H9 (cell line): ENCODE measurements at regions not wholly inside any gene's neighbourhood (a gene's known extent, or its start where the extent isn't known, plus 50 kb on each side); places are given as distances from the start of the nearest gene placed in this dataset.

ENCODE experiments used
- DNase-seq: peaks from one replicate; pipeline ENCODE4 v3.0.0-alpha.2; 2017
- H2AFZ ChIP-seq: one replicate; pipeline ENCODE4 v1.6.1; 2013; ENCODE audit warnings: mild to moderate bottlenecking, low read length, control low read depth, moderate library complexity
- H2AK5ac ChIP-seq: 2 replicates; pipeline ENCODE4 v1.6.1; 2013; ENCODE audit warnings: low read length, control low read depth, mixed read lengths; ENCODE audit not compliant: insufficient read length
- H2BK120ac ChIP-seq: one replicate; pipeline ENCODE4 v1.6.1; 2013; ENCODE audit warnings: low read depth, mild to moderate bottlenecking, low read length, control low read depth, inconsistent platforms; ENCODE audit not compliant: poor library complexity, severe bottlenecking
- H2BK12ac ChIP-seq: 2 replicates; pipeline ENCODE4 v1.6.1; 2013; ENCODE audit warnings: low read length, control low read depth, mixed read lengths, low read depth; ENCODE audit not compliant: insufficient read length
- H2BK15ac ChIP-seq: 2 replicates; pipeline ENCODE4 v1.6.1; 2013; ENCODE audit warnings: low read depth, low read length, control low read depth
- H2BK20ac ChIP-seq: one replicate; pipeline ENCODE4 v1.6.1; 2013; ENCODE audit warnings: low read depth, mild to moderate bottlenecking, low read length, control low read depth, inconsistent platforms; ENCODE audit not compliant: poor library complexity, severe bottlenecking
- H2BK5ac ChIP-seq: 2 replicates; pipeline ENCODE4 v1.6.1; 2013; ENCODE audit warnings: low read length, control low read depth, mixed read lengths; ENCODE audit not compliant: insufficient read length
- H3K14ac ChIP-seq: 2 replicates; pipeline ENCODE4 v1.6.1; 2013; ENCODE audit warnings: low read length, control low read depth; ENCODE audit not compliant: insufficient read depth
- H3K18ac ChIP-seq: 2 replicates; pipeline ENCODE4 v1.6.1; 2013; ENCODE audit warnings: low read depth, mild to moderate bottlenecking, mixed read lengths, low read length, control low read depth; ENCODE audit not compliant: insufficient read length
- H3K23ac ChIP-seq: 2 replicates; pipeline ENCODE4 v1.6.1; 2013; ENCODE audit warnings: low read length, control low read depth, mixed read lengths, low read depth; ENCODE audit not compliant: insufficient read length
- H3K23me2 ChIP-seq: 2 replicates; pipeline ENCODE4 v1.6.1; 2013; ENCODE audit warnings: low read depth, mild to moderate bottlenecking, mixed read lengths, low read length, control low read depth; ENCODE audit not compliant: insufficient read length, poor library complexity, severe bottlenecking
- H3K27ac ChIP-seq: 2 replicates; pipeline ENCODE4 v1.5.1; 2013; ENCODE audit warnings: low read length, control low read depth, mixed read lengths, low read depth; ENCODE audit not compliant: insufficient read length
- H3K27me3 ChIP-seq: 2 replicates; pipeline ENCODE4 v1.6.1; 2013; ENCODE audit warnings: low read length, control low read depth, inconsistent platforms; ENCODE audit not compliant: insufficient read depth
- H3K4ac ChIP-seq: 2 replicates; pipeline ENCODE4 v1.6.1; 2013; ENCODE audit warnings: low read depth, mild to moderate bottlenecking, control low read depth, inconsistent platforms, low read length, moderate library complexity
- H3K4me1 ChIP-seq: 2 replicates; pipeline ENCODE4 v1.6.1; 2013; ENCODE audit warnings: low read length, control low read depth, inconsistent platforms; ENCODE audit not compliant: insufficient read depth
- H3K4me2 ChIP-seq: 2 replicates; pipeline ENCODE4 v1.6.1; 2013; ENCODE audit warnings: low read length, control low read depth, mixed read lengths; ENCODE audit not compliant: insufficient read length, insufficient read depth
- H3K56ac ChIP-seq: 2 replicates; pipeline ENCODE4 v1.6.1; 2013; ENCODE audit warnings: low read depth, mild to moderate bottlenecking, mixed read lengths, low read length, control low read depth; ENCODE audit not compliant: insufficient read length
- H3K79me1 ChIP-seq: 2 replicates; pipeline ENCODE4 v1.6.1; 2013; ENCODE audit warnings: low read depth, mild to moderate bottlenecking, moderate library complexity, low read length, control low read depth, inconsistent platforms; ENCODE audit not compliant: insufficient read depth, poor library complexity, severe bottlenecking
- H3K79me2 ChIP-seq: 2 replicates; pipeline ENCODE4 v1.6.1; 2013; ENCODE audit warnings: low read length, control low read depth, inconsistent platforms; ENCODE audit not compliant: insufficient read depth
- H3K9ac ChIP-seq: 2 replicates; pipeline ENCODE4 v1.6.1; 2013; ENCODE audit warnings: low read length, control low read depth, mixed read lengths; ENCODE audit not compliant: insufficient read length; ENCODE audit errors: extremely low read depth
- H3K9me3 ChIP-seq: one replicate; pipeline ENCODE4 v1.6.1; 2013; ENCODE audit warnings: low read depth, low read length, inconsistent platforms; ENCODE audit not compliant: control insufficient read depth
- H3T11ph ChIP-seq: one replicate; pipeline ENCODE4 v1.6.1; 2013; ENCODE audit warnings: mild to moderate bottlenecking, low read length, control low read depth, inconsistent platforms
- H4K20me1 ChIP-seq: one replicate; pipeline ENCODE4 v1.6.1; 2013; ENCODE audit not compliant: control insufficient read depth, insufficient read length, insufficient read depth
- H4K5ac ChIP-seq: 2 replicates; pipeline ENCODE4 v1.6.1; 2013; ENCODE audit warnings: low read depth, mild to moderate bottlenecking, mixed read lengths, low read length, control low read depth; ENCODE audit not compliant: insufficient read length
- H4K8ac ChIP-seq: replicated peaks from 2 replicates; pipeline ENCODE4 v1.6.1; 2013; ENCODE audit warnings: low read length, control low read depth, mixed read lengths, low read depth; ENCODE audit not compliant: insufficient read length
- H4K91ac ChIP-seq: 2 replicates; pipeline ENCODE4 v1.6.1; 2013; ENCODE audit warnings: low read depth, mild to moderate bottlenecking, moderate library complexity, mixed read lengths, low read length, control low read depth; ENCODE audit not compliant: insufficient read length
- H3K27ac Mint-ChIP-seq, 3 experiments: 2 replicates in 2 of 3; 3 replicates in 1 of 3; pipeline ENCODE4 v1.8.0; 2020 to 2021; ENCODE audit warnings: mixed read lengths in 3 of 3, mild to moderate bottlenecking in 1 of 3, moderate library complexity in 1 of 3
- H3K27me3 Mint-ChIP-seq: 2 replicates; pipeline ENCODE4 v1.8.0; 2021; ENCODE audit warnings: low read depth, mild to moderate bottlenecking, moderate library complexity, mixed read lengths
- H3K36me3 Mint-ChIP-seq, 3 experiments: 2 replicates in 2 of 3; 3 replicates in 1 of 3; pipeline ENCODE4 v1.8.0; 2020 to 2021; ENCODE audit warnings: low read depth in 3 of 3, mixed read lengths in 3 of 3; ENCODE audit not compliant: insufficient read depth in 1 of 3
- H3K4me1 Mint-ChIP-seq, 2 experiments: 2 replicates each; pipeline ENCODE4 v1.8.0; 2020; ENCODE audit warnings: mixed read lengths in 2 of 2
- H3K4me3 Mint-ChIP-seq, 2 experiments: 2 replicates in 1 of 2; 3 replicates in 1 of 2; pipeline ENCODE4 v1.8.0; 2020 to 2021; ENCODE audit warnings: mild to moderate bottlenecking in 2 of 2, mixed read lengths in 2 of 2, moderate library complexity in 1 of 2
- H3K9me3 Mint-ChIP-seq, 2 experiments: 2 replicates in 1 of 2; 3 replicates in 1 of 2; pipeline ENCODE4 v1.8.0; 2020; ENCODE audit warnings: mild to moderate bottlenecking in 2 of 2, mixed read lengths in 2 of 2, moderate library complexity in 1 of 2
- WGBS: extraction: QIAGEN DNeasy Blood & Tissue Kit; methylation state at CpG from one replicate; pipeline ENCODE4 v1.1.7; 2013; ENCODE audit warnings: missing lambda C conversion rate, low lambda C conversion rate, mixed read lengths; ENCODE audit not compliant: insufficient read length; ENCODE audit errors: extremely low coverage; 5-methylcytosine and 5-hydroxymethylcytosine counted together
- TF ChIP-seq, protein P1 (sequence below): fragments of 200-600 bp; sonication (generic); conservative IDR thresholded peaks from 3 replicates; pipeline ENCODE4 v1.8.0; 2021; ENCODE audit warnings: antibody characterized with exemption, mild to moderate bottlenecking

DNA sequence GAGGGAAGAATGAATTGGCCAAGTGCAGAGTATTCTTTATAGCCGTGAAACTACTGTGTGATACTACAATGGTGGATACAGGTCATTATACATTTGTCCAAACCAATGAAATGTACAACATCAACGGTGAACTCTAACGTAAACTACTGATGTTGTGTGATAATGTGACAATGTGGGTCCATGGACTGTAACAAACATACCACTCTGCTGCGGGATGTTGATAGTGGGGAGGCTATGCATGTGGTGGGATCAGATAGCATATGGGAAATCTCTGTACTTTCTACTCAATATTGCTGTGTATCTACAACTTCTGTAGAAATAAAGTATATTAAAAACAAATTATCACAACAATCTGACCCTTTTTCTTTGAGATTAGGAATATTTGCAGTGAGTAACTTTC lies 101.1 kb downstream of the TEX13C start:
- Histone ChIP-seq H3K14ac (no peak overlapping the region), H4K8ac (no peak overlapping the region), H3T11ph (no peak overlapping the region), H4K20me1 (no peaks in the 10 kb centered on the region), H3K4me1 (no peaks in the 10 kb centered on the region), H3K79me1 (no peaks in the 10 kb centered on the region), H3K4me2 (no peak overlapping the region), H3K4ac (no peak overlapping the region), H2BK5ac (no peak overlapping the region), H4K91ac (no peak overlapping the region), H2BK120ac (no peak overlapping the region), H3K23me2 (no peaks in the 10 kb centered on the region), H3K18ac (no peak overlapping the region), H4K5ac (no peak overlapping the region), H2BK20ac (no peak overlapping the region), H2AK5ac (no peak overlapping the region), H2BK15ac (no peak overlapping the region), H3K56ac (no peak overlapping the region), H3K9ac (no peak overlapping the region), H3K27me3 (no peaks in the 10 kb centered on the region), H3K27ac (no peak overlapping the region), H3K79me2 (no peaks in the 10 kb centered on the region), H3K23ac (no peak overlapping the region), H2AFZ (no peak overlapping the region), H3K9me3 (no peaks in the 10 kb centered on the region), H2BK12ac (no peak overlapping the region)
- no peak overlapping the region for H3K4me3 Mint-ChIP-seq
- H3K36me3 Mint-ChIP-seq = peaks cover 0 to 4% (median 0%) of the 10 kb centered on the region in 3 experiments; a peak in 1 of 7 replicates
- TF ChIP-seq, protein P1, sequence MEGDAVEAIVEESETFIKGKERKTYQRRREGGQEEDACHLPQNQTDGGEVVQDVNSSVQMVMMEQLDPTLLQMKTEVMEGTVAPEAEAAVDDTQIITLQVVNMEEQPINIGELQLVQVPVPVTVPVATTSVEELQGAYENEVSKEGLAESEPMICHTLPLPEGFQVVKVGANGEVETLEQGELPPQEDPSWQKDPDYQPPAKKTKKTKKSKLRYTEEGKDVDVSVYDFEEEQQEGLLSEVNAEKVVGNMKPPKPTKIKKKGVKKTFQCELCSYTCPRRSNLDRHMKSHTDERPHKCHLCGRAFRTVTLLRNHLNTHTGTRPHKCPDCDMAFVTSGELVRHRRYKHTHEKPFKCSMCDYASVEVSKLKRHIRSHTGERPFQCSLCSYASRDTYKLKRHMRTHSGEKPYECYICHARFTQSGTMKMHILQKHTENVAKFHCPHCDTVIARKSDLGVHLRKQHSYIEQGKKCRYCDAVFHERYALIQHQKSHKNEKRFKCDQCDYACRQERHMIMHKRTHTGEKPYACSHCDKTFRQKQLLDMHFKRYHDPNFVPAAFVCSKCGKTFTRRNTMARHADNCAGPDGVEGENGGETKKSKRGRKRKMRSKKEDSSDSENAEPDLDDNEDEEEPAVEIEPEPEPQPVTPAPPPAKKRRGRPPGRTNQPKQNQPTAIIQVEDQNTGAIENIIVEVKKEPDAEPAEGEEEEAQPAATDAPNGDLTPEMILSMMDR = no peak
- peaks cover 2 to 3% of the 10 kb centered on the region in 2 experiments; a peak in 1 of 4 replicates for H3K4me1 Mint-ChIP-seq
- H3K27me3 Mint-ChIP-seq = no peaks in the 10 kb centered on the region
- no peak overlapping the region for H3K27ac Mint-ChIP-seq
- no CpG with 5 or more reads among the region's 4 CpGs for WGBS
- DNase-seq = no peak
- H3K9me3 Mint-ChIP-seq = peaks cover 0 to 11% of the 10 kb centered on the region in 2 experiments; a peak in 4 of 5 replicates
